ENCODE measurements at regions not wholly inside any gene's neighbourhood (a gene's known extent, or its start where the extent isn't known, plus 50 kb on each side); places are given as distances from the start of the nearest gene placed in this dataset.

DNA sequence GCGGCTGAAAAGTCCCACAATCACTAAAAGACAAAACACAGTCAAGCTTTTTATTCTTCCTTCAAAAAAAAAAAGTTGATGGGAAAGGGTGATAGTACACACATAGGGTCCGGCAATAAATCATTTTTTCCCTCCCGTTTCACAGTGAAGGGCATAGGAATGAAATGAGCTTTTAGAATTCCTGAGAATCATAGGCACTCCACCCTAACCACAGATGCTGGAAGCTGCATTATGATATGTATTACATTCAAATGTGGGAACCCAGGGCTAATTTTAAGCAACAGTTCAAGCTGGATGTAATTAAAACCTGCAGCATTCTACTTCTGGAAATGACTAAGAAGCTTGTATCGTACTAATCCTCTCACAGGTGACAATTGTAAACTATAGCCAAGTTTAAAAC, 75.7 kb upstream of the KCNJ15 start:
- ChIA-PET CTCF (no interaction called here), POLR2A (no interaction called here)

DNA sequence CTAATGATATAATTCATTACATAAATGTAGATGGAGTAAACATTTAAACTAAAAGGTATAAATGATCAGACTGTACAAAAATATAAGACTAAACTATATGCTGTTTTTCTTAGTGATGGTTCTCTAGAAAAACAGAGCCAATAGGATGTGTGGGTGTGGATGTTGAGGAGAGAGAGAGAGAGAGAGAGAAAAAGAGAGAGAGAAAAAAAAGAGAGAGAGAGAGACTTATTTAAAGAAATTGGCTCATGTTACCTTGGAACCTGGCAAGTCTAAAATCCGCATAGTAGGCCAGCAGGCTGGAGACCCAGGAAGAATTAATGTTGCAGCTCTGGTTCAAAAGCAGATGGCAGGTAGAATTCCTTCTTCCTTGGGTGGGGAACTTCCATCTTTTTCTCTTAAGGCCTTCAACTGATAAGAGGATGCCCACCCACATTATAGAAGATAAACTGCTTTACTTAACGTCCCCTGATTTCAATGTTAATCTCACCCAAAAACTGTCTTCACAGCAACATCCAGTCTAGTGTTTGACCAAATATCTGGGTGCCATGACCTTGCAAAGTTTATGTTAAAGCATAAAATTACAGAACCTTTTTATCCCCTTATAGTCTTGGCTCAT, 74.3 kb upstream of the KCNJ15 start:
- POLR2A ChIA-PET = no interaction called here
- CTCF ChIA-PET = no interaction called here

- ChIA-PET CTCF (no interaction called here), POLR2A (no interaction called here)
Observed at GRCh38 chr21:38183961-38184360, 72.8 kb upstream of the KCNJ15 start.

GRCh38 chr21:38186661-38187270, 70.0 kb upstream of the KCNJ15 start:
- CTCF ChIA-PET = no interaction called here
- POLR2A ChIA-PET = no interaction called here

DNA sequence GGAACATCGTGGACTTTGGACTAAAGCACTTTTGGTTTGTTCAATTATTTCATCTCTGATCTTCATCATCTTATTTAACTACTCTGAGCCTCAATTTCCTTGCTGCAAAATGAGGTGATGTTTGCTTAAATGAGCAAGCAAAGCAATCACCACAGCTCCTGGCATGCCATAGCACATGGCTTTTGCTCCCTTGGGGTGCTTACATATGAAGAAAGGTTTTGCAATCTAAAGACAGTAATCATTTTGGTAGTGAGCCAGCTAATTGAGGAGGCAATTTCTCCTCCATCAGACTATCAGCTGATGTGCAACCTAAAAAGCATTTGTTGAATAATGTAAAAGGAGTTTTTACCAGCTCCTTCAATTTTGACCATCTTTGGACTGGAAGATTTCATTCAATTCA, 68.8 kb upstream of the KCNJ15 start:
- POLR2A ChIA-PET = no interaction called here
- CTCF ChIA-PET = interaction anchor here (1.1 kb wide), 1 partner anchor 19 kb away, joined by 3 read pairs; no protein-coding TSS in a partner anchor

GRCh38 chr21:38196036-38196435, 60.8 kb upstream of the KCNJ15 start:
- ChIA-PET POLR2A (no interaction called here), CTCF (no interaction called here)

GRCh38 chr21:38202811-38203210, 54.0 kb upstream of the KCNJ15 start:
- ChIA-PET POLR2A (no interaction called here), CTCF (no interaction called here)

- CTCF ChIA-PET = no interaction called here
- POLR2A ChIA-PET = no interaction called here
Observed at GRCh38 chr21:38203229-38203628, 53.6 kb upstream of the KCNJ15 start.

- ChIA-PET CTCF (interaction anchor here (1.0 kb wide), 1 partner anchor 11 kb away, joined by 3 read pairs; no protein-coding TSS in a partner anchor), POLR2A (no interaction called here)
Observed at GRCh38 chr21:38205940-38206339, 50.9 kb upstream of the KCNJ15 start.

DNA sequence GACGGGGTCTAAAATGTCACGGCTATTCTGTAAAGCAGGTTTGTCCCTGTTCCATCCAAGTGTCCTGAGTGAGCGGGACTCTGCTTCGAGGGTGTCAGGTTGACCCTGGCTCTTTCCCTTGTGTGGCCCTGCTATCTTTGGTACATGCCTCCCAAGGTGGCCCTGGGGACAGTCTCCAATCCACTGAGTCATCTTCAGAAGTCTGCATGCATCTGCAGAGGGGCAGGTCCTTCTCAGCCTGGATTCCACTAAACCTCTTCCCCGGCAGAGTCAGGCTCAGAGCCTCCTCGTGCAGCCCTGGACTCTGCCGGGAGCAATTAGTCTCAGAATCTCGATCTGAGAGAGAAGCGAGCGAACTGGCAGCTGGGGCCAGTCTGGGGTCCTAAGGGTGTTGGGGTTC, 50.1 kb upstream of the KCNJ15 start:
- ChIA-PET CTCF (no interaction called here), POLR2A (no interaction called here)

All from activated CD8-positive, alpha-beta memory T cell treated with anti-CD3 and anti-CD28 coated beads for 36 hours (primary cell).